Sigmoid colon (tissue), 6 donors: ENCODE measurements at regions not wholly inside any gene's neighbourhood (a gene's known extent, or its start where the extent isn't known, plus 50 kb on each side); places are given as distances from the start of the nearest gene placed in this dataset.

Source experiments
- DNase-seq: peaks from one replicate; pipeline ENCODE4 v3.0.0-alpha.2; 2019
- H3K27ac ChIP-seq, 4 donors: fragments of 200-600 bp; sonication (generic); one replicate each; pipeline ENCODE4 v1.5.1; 2016 to 2019; ENCODE audit warnings: mild to moderate bottlenecking in 1 of 4
- H3K27me3 ChIP-seq, 3 donors: fragments of 200-600 bp; sonication (generic); one replicate each; pipeline ENCODE4 v1.5.1; 2019; ENCODE audit warnings: mild to moderate bottlenecking in 1 of 3
- H3K36me3 ChIP-seq, 4 donors: fragments of 200-600 bp; sonication (generic); one replicate each; pipeline ENCODE4 v1.5.1; 2016 to 2019
- H3K4me1 ChIP-seq, 4 donors: fragments of 200-600 bp; sonication (generic); one replicate each; pipeline ENCODE4 v1.5.1; 2017 to 2019
- H3K4me3 ChIP-seq, 4 donors: fragments of 200-600 bp; sonication (generic); one replicate each; pipeline ENCODE4 v1.5.1; 2017 to 2019; ENCODE audit warnings: mild to moderate bottlenecking in 2 of 4, moderate library complexity in 1 of 4
- H3K9me3 ChIP-seq, 4 donors: fragments of 200-600 bp in 3 of 4; sonication (generic) in 3 of 4; one replicate each; pipeline versions ENCODE4 v1.5.1 to v1.6.1; 2013 to 2019
- CTCF ChIP-seq, 4 experiments: fragments of 450-650 bp in 3 of 4; fragments of 200-600 bp in 1 of 4; IDR thresholded peaks; one replicate each; pipeline ENCODE4 v1.5.1; 2016 to 2019; ENCODE audit warnings: antibody characterized with exemption in 4 of 4, mild to moderate bottlenecking in 3 of 4, moderate library complexity in 2 of 4
- EP300 ChIP-seq, 4 donors: sonication (generic); formaldehyde crosslinking; IDR thresholded peaks; one replicate each; pipeline ENCODE4 v1.6.1; 2017; ENCODE audit warnings: antibody characterized with exemption in 4 of 4
- POLR2A ChIP-seq, 2 donors: fragments of 450-650 bp; IDR thresholded peaks; one replicate each; pipeline ENCODE4 v1.6.1; 2016; ENCODE audit warnings: antibody characterized with exemption in 2 of 2, mild to moderate bottlenecking in 2 of 2, moderate library complexity in 2 of 2
- POLR2AphosphoS5 ChIP-seq, 4 donors: sonication (generic); formaldehyde crosslinking; IDR thresholded peaks; one replicate each; pipeline ENCODE4 v1.6.1; 2017; ENCODE audit warnings: antibody characterized with exemption in 4 of 4
- WGBS, 2 donors: extraction: QIAGEN DNeasy Blood & Tissue Kit; methylation state at CpG; one replicate each; pipeline ENCODE4 v1.1.7; 2013; 5-methylcytosine and 5-hydroxymethylcytosine counted together
- intact Hi-C: fragments of 100-400 bp; cut with DNase I; formaldehyde crosslinking; loops from one replicate; pipeline ENCODE4 v1.15.1; 2023
- donor health status: healthy with polysubstance abuse.
- donor health status: healthy.

- Histone ChIP-seq H3K27ac (no peak overlapping the region), H3K4me3 (no peak overlapping the region), H3K36me3 (no peaks in the 10 kb centered on the region), H3K4me1 (no peaks in the 10 kb centered on the region), H3K27me3 (no peaks in the 10 kb centered on the region), H3K9me3 (no peaks in the 10 kb centered on the region)
- DNase-seq = no peak
- WGBS, 2 donors = 63 to 76% methylated on average over 3 of the region's 3 CpGs
- no peak for TF ChIP-seq CTCF (IDR thresholded peaks at IDR 0.05)
- intact Hi-C loops = no loop called here
These were observed 174.3 kb upstream of the ZBTB20 start for GRCh38 chr3:115321400-115321805.

- Histone ChIP-seq H3K4me1 (no peaks in the 10 kb centered on the region), H3K9me3 (no peaks in the 10 kb centered on the region), H3K4me3 (no peak overlapping the region), H3K36me3 (no peaks in the 10 kb centered on the region), H3K27me3 (no peaks in the 10 kb centered on the region), H3K27ac (no peak overlapping the region)
- WGBS, 2 donors = 56 to 76% methylated on average over 3 of the region's 3 CpGs
- no peak for DNase-seq
- TF ChIP-seq POLR2A (IDR thresholded peaks at IDR 0.05) (no peak), CTCF (IDR thresholded peaks at IDR 0.05) (no peak), POLR2AphosphoS5 (IDR thresholded peaks at IDR 0.05) (no peak), EP300 (IDR thresholded peaks at IDR 0.05) (no peak)
- intact Hi-C loops = no loop called here
These were observed 175.8 kb upstream of the ZBTB20 start for GRCh38 chr3:115322901-115323300.

- Histone ChIP-seq H3K4me1 (no peaks in the 10 kb centered on the region), H3K36me3 (no peaks in the 10 kb centered on the region), H3K4me3 (no peak overlapping the region), H3K27me3 (no peaks in the 10 kb centered on the region), H3K27ac (no peak overlapping the region), H3K9me3 (no peaks in the 10 kb centered on the region)
- intact Hi-C loops = no loop called here
- DNase-seq = no peak
- WGBS, 2 donors = 74 to 77% methylated on average over 2 of the region's 2 CpGs
- TF ChIP-seq EP300 (IDR thresholded peaks at IDR 0.05) = no peak
- no peak for TF ChIP-seq POLR2AphosphoS5 (IDR thresholded peaks at IDR 0.05)
- no peak for TF ChIP-seq POLR2A (IDR thresholded peaks at IDR 0.05)
- no peak for TF ChIP-seq CTCF (IDR thresholded peaks at IDR 0.05)
These were observed 176.3 kb upstream of the ZBTB20 start for GRCh38 chr3:115323380-115323779.

GRCh38 chr3:115324056-115324455, 177.0 kb upstream of the ZBTB20 start:
- Histone ChIP-seq H3K36me3 (no peaks in the 10 kb centered on the region), H3K4me3 (no peak overlapping the region), H3K27ac (no peak overlapping the region), H3K27me3 (no peaks in the 10 kb centered on the region), H3K4me1 (no peaks in the 10 kb centered on the region), H3K9me3 (no peaks in the 10 kb centered on the region)
- no peak for DNase-seq
- no peak for TF ChIP-seq POLR2AphosphoS5 (IDR thresholded peaks at IDR 0.05)
- TF ChIP-seq EP300 (IDR thresholded peaks at IDR 0.05) = no peak
- no peak for TF ChIP-seq CTCF (IDR thresholded peaks at IDR 0.05)
- no peak for TF ChIP-seq POLR2A (IDR thresholded peaks at IDR 0.05)
- intact Hi-C loops = no loop called here
- 29 to 36% methylated on average over 1 of the region's 1 CpG for WGBS, 2 donors

GRCh38 chr3:115325539-115325938, 178.5 kb upstream of the ZBTB20 start:
- no peak for TF ChIP-seq POLR2AphosphoS5 (IDR thresholded peaks at IDR 0.05)
- TF ChIP-seq CTCF (IDR thresholded peaks at IDR 0.05) = no peak
- TF ChIP-seq POLR2A (IDR thresholded peaks at IDR 0.05) = no peak
- no peak for DNase-seq
- no peak overlapping the region for H3K27ac ChIP-seq
- WGBS, 2 donors = 7 to 15% methylated on average over 2 of the region's 2 CpGs
- no peak overlapping the region for H3K4me3 ChIP-seq
- H3K9me3 ChIP-seq = no peaks in the 10 kb centered on the region
- no peaks in the 10 kb centered on the region for H3K36me3 ChIP-seq
- intact Hi-C loops = no loop called here
- no peaks in the 10 kb centered on the region for H3K4me1 ChIP-seq
- no peaks in the 10 kb centered on the region for H3K27me3 ChIP-seq
